MM.1S (cell line): ENCODE measurements at regions not wholly inside any gene's neighbourhood (a gene's known extent, or its start where the extent isn't known, plus 50 kb on each side); places are given as distances from the start of the nearest gene placed in this dataset.

ENCODE experiments used
- EZH2 ChIP-seq: fragments of 300-600 bp; sonication (generic); optimal IDR thresholded peaks from 2 replicates; pipeline ENCODE3; 2017; ENCODE audit warnings: low read depth, mild to moderate bottlenecking, antibody characterized with exemption, low read length, mixed read lengths
- EZH2phosphoT487 ChIP-seq: fragments of 300-600 bp; sonication (generic); IDR thresholded peaks from 2 replicates; pipeline ENCODE4 v1.6.1; 2018; ENCODE audit warnings: antibody characterized with exemption, low read length
- TF ChIP-seq, protein P1 (sequence below): fragments of 300-600 bp; sonication (generic); IDR thresholded peaks from 2 replicates; pipeline ENCODE4 v1.5.1; 2016; ENCODE audit warnings: antibody characterized with exemption, low read length, mixed read lengths

DNA sequence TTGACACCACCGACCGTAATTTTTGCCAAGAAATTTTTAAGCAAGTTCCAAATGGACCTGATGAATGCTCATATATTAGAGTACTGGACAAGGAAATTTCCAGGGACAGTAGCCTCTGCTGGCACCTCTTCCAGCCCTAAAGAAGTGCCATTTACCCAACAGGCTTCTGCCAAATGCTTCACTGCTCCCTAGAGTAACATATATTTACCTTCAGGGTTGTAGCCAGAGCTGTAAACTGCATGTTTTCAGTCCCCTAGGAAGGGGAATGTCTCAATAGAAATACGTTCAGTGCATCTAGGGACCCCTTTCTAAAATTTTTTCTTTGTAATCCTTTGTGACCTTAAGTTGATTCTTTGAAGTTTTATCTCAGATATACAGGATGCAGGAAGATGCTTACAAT is 143.1 kb upstream of the SMAD1 start:
- TF ChIP-seq, protein P1, sequence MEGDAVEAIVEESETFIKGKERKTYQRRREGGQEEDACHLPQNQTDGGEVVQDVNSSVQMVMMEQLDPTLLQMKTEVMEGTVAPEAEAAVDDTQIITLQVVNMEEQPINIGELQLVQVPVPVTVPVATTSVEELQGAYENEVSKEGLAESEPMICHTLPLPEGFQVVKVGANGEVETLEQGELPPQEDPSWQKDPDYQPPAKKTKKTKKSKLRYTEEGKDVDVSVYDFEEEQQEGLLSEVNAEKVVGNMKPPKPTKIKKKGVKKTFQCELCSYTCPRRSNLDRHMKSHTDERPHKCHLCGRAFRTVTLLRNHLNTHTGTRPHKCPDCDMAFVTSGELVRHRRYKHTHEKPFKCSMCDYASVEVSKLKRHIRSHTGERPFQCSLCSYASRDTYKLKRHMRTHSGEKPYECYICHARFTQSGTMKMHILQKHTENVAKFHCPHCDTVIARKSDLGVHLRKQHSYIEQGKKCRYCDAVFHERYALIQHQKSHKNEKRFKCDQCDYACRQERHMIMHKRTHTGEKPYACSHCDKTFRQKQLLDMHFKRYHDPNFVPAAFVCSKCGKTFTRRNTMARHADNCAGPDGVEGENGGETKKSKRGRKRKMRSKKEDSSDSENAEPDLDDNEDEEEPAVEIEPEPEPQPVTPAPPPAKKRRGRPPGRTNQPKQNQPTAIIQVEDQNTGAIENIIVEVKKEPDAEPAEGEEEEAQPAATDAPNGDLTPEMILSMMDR, result no peak
- no peak for TF ChIP-seq EZH2phosphoT487
- no peak for TF ChIP-seq EZH2
